ENCODE measurements at regions not wholly inside any gene's neighbourhood (a gene's known extent, or its start where the extent isn't known, plus 50 kb on each side); places are given as distances from the start of the nearest gene placed in this dataset.
"Not testable (repeated sequence)": the region's sequence is repeated elsewhere in the genome, so short reads cannot be mapped to it uniquely, and the experiment has no call there.

- Histone ChIP-seq H3K27me3 (ENCODE audit: control insufficient read depth, insufficient read depth, low read length, poor library complexity, severe bottlenecking) (no peaks in the 10 kb centered on the region), H3K4me1 (ENCODE audit: control insufficient read depth, insufficient read depth, low read length) (no peaks in the 10 kb centered on the region), H3K9me3 (ENCODE audit: control insufficient read depth, low read length) (peaks cover 10% of the 10 kb centered on the region), H3K9ac (ENCODE audit: extremely low read depth, low read length, poor library complexity, severe bottlenecking) (no peak overlapping the region), H3K36me3 (ENCODE audit: control insufficient read depth, insufficient read depth, low read length) (no peaks in the 10 kb centered on the region), H3K27ac (ENCODE audit: low read depth, low read length) (no peak overlapping the region), H3K4me3 (ENCODE audit: low read length) (no peak overlapping the region)
- TF ChIP-seq CTCF (conservative IDR thresholded peaks at IDR 0.05): no peak
- Mint-ChIP-seq H3K27me3 (ENCODE audit: insufficient read depth) (no peaks in the 10 kb centered on the region), H3K4me1 (peaks cover 5% of the 10 kb centered on the region), H3K9me3 (peaks cover 2% of the 10 kb centered on the region), H3K27ac (no peak overlapping the region), H3K4me3 (no peak overlapping the region), H3K36me3 (ENCODE audit: low read depth) (no peaks in the 10 kb centered on the region)
- DNase-seq: no peak
- 87 to 100% methylated on average over 2 to 6 of the region's 6 CpGs for WGBS, 2 experiments (ENCODE audit: insufficient coverage in 1 of 2, insufficient read length in 1 of 2)
Observed at GRCh38 chr20:54794110-54794509, 318.7 kb downstream of the DOK5 start.

GRCh38 chr20:54793291-54793992 is 318.0 kb downstream of the DOK5 start:
- Histone ChIP-seq H3K4me1 (ENCODE audit: control insufficient read depth, insufficient read depth, low read length) (no peaks in the 10 kb centered on the region), H3K27me3 (ENCODE audit: control insufficient read depth, insufficient read depth, low read length, poor library complexity, severe bottlenecking) (no peaks in the 10 kb centered on the region), H3K4me3 (ENCODE audit: low read length) (no peak overlapping the region), H3K9ac (ENCODE audit: extremely low read depth, low read length, poor library complexity, severe bottlenecking) (no peak overlapping the region), H3K36me3 (ENCODE audit: control insufficient read depth, insufficient read depth, low read length) (no peaks in the 10 kb centered on the region), H3K9me3 (ENCODE audit: control insufficient read depth, low read length) (peaks cover 7% of the 10 kb centered on the region), H3K27ac (ENCODE audit: low read depth, low read length) (no peak overlapping the region)
- Mint-ChIP-seq H3K9me3 (peaks cover 9% of the 10 kb centered on the region), H3K36me3 (ENCODE audit: low read depth) (no peaks in the 10 kb centered on the region), H3K4me1 (no peaks in the 10 kb centered on the region), H3K27ac (no peak overlapping the region), H3K4me3 (no peak overlapping the region), H3K27me3 (ENCODE audit: insufficient read depth) (no peaks in the 10 kb centered on the region)
- WGBS, 2 experiments (ENCODE audit: insufficient coverage in 1 of 2, insufficient read length in 1 of 2): 89 to 90% methylated on average over 4 to 9 of the region's 9 CpGs
- no peak for TF ChIP-seq CTCF (conservative IDR thresholded peaks at IDR 0.05)
- DNase-seq: no peak

GRCh38 chr20:54792688-54793087 is 317.3 kb downstream of the DOK5 start:
- H3K36me3 Mint-ChIP-seq (ENCODE audit: low read depth): no peaks in the 10 kb centered on the region

GRCh38 chr20:54788260-54788659 is 312.9 kb downstream of the DOK5 start:
- not testable (repeated sequence) for H3K4me3 Mint-ChIP-seq; H3K9ac ChIP-seq (ENCODE audit: extremely low read depth, low read length, poor library complexity, severe bottlenecking); H3K36me3 Mint-ChIP-seq (ENCODE audit: low read depth); H3K4me1 ChIP-seq (ENCODE audit: control insufficient read depth, insufficient read depth, low read length); H3K27ac Mint-ChIP-seq; H3K27me3 ChIP-seq (ENCODE audit: control insufficient read depth, insufficient read depth, low read length, poor library complexity, severe bottlenecking); DNase-seq; H3K27me3 Mint-ChIP-seq (ENCODE audit: insufficient read depth); H3K36me3 ChIP-seq (ENCODE audit: control insufficient read depth, insufficient read depth, low read length); H3K27ac ChIP-seq (ENCODE audit: low read depth, low read length); H3K4me3 ChIP-seq (ENCODE audit: low read length); H3K4me1 Mint-ChIP-seq; H3K9me3 ChIP-seq (ENCODE audit: control insufficient read depth, low read length)
- H3K9me3 Mint-ChIP-seq: peaks cover 17% of the 10 kb centered on the region
- 93 to 100% methylated on average over 3 of the region's 4 CpGs for WGBS, 2 experiments (ENCODE audit: insufficient coverage in 1 of 2, insufficient read length in 1 of 2)

More at GRCh38 chr20:54792688-54793087, 317.3 kb downstream of the DOK5 start:
- no peak for TF ChIP-seq CTCF (conservative IDR thresholded peaks at IDR 0.05)
- H3K27me3 Mint-ChIP-seq (ENCODE audit: insufficient read depth): no peaks in the 10 kb centered on the region
- no peaks in the 10 kb centered on the region for H3K4me1 Mint-ChIP-seq
- Histone ChIP-seq H3K27me3 (ENCODE audit: control insufficient read depth, insufficient read depth, low read length, poor library complexity, severe bottlenecking) (no peaks in the 10 kb centered on the region), H3K27ac (ENCODE audit: low read depth, low read length) (no peak overlapping the region), H3K9ac (ENCODE audit: extremely low read depth, low read length, poor library complexity, severe bottlenecking) (no peak overlapping the region), H3K36me3 (ENCODE audit: control insufficient read depth, insufficient read depth, low read length) (no peaks in the 10 kb centered on the region), H3K4me3 (ENCODE audit: low read length) (no peak overlapping the region), H3K9me3 (ENCODE audit: control insufficient read depth, low read length) (no peaks in the 10 kb centered on the region), H3K4me1 (ENCODE audit: control insufficient read depth, insufficient read depth, low read length) (no peaks in the 10 kb centered on the region)
- no peak for DNase-seq
- peaks cover 12% of the 10 kb centered on the region for H3K9me3 Mint-ChIP-seq
- no peak overlapping the region for H3K27ac Mint-ChIP-seq
- H3K4me3 Mint-ChIP-seq: no peak overlapping the region
- 57 to 79% methylated on average over 1 to 2 of the region's 2 CpGs for WGBS, 2 experiments (ENCODE audit: insufficient coverage in 1 of 2, insufficient read length in 1 of 2)

GRCh38 chr20:54782758-54783157 is 307.4 kb downstream of the DOK5 start:
- H3K27ac Mint-ChIP-seq; H3K27me3 ChIP-seq (ENCODE audit: control insufficient read depth, insufficient read depth, low read length, poor library complexity, severe bottlenecking); H3K36me3 ChIP-seq (ENCODE audit: control insufficient read depth, insufficient read depth, low read length); H3K4me3 ChIP-seq (ENCODE audit: low read length); H3K9me3 ChIP-seq (ENCODE audit: control insufficient read depth, low read length); H3K4me1 Mint-ChIP-seq; DNase-seq; H3K36me3 Mint-ChIP-seq (ENCODE audit: low read depth); H3K4me3 Mint-ChIP-seq; H3K9ac ChIP-seq (ENCODE audit: extremely low read depth, low read length, poor library complexity, severe bottlenecking); H3K4me1 ChIP-seq (ENCODE audit: control insufficient read depth, insufficient read depth, low read length); H3K27ac ChIP-seq (ENCODE audit: low read depth, low read length); H3K27me3 Mint-ChIP-seq (ENCODE audit: insufficient read depth): not testable (repeated sequence)
- peaks cover 14% of the 10 kb centered on the region for H3K9me3 Mint-ChIP-seq
- WGBS, 2 experiments (ENCODE audit: insufficient coverage in 1 of 2, insufficient read length in 1 of 2): 92% methylated on average over 6 of the region's 9 CpGs; no CpG with 5 or more reads in 1 of the 2 experiments

Data from endodermal cell (in vitro differentiated cells).